Choroid plexus epithelial cell (primary cell): ENCODE measurements at regions not wholly inside any gene's neighbourhood (a gene's known extent, or its start where the extent isn't known, plus 50 kb on each side); places are given as distances from the start of the nearest gene placed in this dataset.
"Not testable (repeated sequence)": the region's sequence is repeated elsewhere in the genome, so short reads cannot be mapped to it uniquely, and the experiment has no call there.

Experiments used
- DNase-seq: peaks from one replicate; pipeline ENCODE4 v3.0.0-alpha.2; 2010; ENCODE audit warnings: low read depth
- H3K4me3 ChIP-seq: 2 replicates; pipeline ENCODE4 v1.5.1; 2011; ENCODE audit warnings: low read depth, mild to moderate bottlenecking, control low read depth, low read length, moderate library complexity
- CTCF ChIP-seq: conservative IDR thresholded peaks from 2 replicates; pipeline ENCODE4 v1.5.1; 2011; ENCODE audit warnings: low read depth, mild to moderate bottlenecking, control low read depth, inconsistent platforms, low read length, moderate library complexity

- H3K4me3 ChIP-seq = no peak overlapping the region
- no peak for DNase-seq
Measured at GRCh38 chr14:81766321-81766915, 232.8 kb upstream of the SEL1L start.

GRCh38 chr14:81767266-81767995 lies 233.8 kb upstream of the SEL1L start:
- H3K4me3 ChIP-seq = no peak overlapping the region
- no peak for DNase-seq
- TF ChIP-seq CTCF = no peak

More at GRCh38 chr14:81766321-81766915, 232.8 kb upstream of the SEL1L start:
- TF ChIP-seq CTCF = no peak

GRCh38 chr14:81771651-81772275 lies 238.1 kb upstream of the SEL1L start:
- no peak for DNase-seq
- TF ChIP-seq CTCF = no peak
- H3K4me3 ChIP-seq = no peak overlapping the region

- no peak for DNase-seq
- TF ChIP-seq CTCF = no peak
- no peak overlapping the region for H3K4me3 ChIP-seq
Measured at GRCh38 chr14:81772381-81772780, 238.7 kb upstream of the SEL1L start.

- H3K4me3 ChIP-seq = no peak overlapping the region
- DNase-seq = no peak
- TF ChIP-seq CTCF = no peak
Measured at GRCh38 chr14:81776531-81776930, 242.9 kb upstream of the SEL1L start.

- not testable (repeated sequence) for DNase-seq
Measured at GRCh38 chr14:81781798-81782197, 248.1 kb upstream of the SEL1L start.

GRCh38 chr14:81784084-81784483 lies 250.4 kb upstream of the SEL1L start:
- no peak for DNase-seq
- no peak overlapping the region for H3K4me3 ChIP-seq
- TF ChIP-seq CTCF = no peak

More at GRCh38 chr14:81781798-81782197, 248.1 kb upstream of the SEL1L start:
- H3K4me3 ChIP-seq = not testable (repeated sequence)
